ENCODE measurements at regions not wholly inside any gene's neighbourhood (a gene's known extent, or its start where the extent isn't known, plus 50 kb on each side); places are given as distances from the start of the nearest gene placed in this dataset.
"Not testable (repeated sequence)": the region's sequence is repeated elsewhere in the genome, so short reads cannot be mapped to it uniquely, and the experiment has no call there.

GRCh38 chr2:111323384-111323783 is 202.7 kb downstream of the BCL2L11 start:
- H3K9me3 Mint-ChIP-seq; POLR2A ChIA-PET; H3K4me1 ChIP-seq (ENCODE audit: control insufficient read depth in 1 of 2, extremely low read depth in 1 of 2, insufficient read depth in 2 of 2, low read length in 2 of 2); ATAC-seq (replicated peaks in 1 of 4); H3K4me3 Mint-ChIP-seq; H3K9me3 ChIP-seq; DNase-seq; CTCF ChIA-PET; H3K36me3 ChIP-seq (ENCODE audit: control insufficient read depth in 2 of 2, extremely low read depth in 1 of 2, insufficient read depth in 1 of 2, low read length in 1 of 2); H3K27me3 Mint-ChIP-seq; H3K4me3 ChIP-seq (ENCODE audit: control insufficient read depth in 1 of 2, extremely low read depth in 1 of 2, low read length in 1 of 2); H3K27ac ChIP-seq (ENCODE audit: low read length); H3K27me3 ChIP-seq (replicated peaks in 1 of 2; ENCODE audit: control insufficient read depth in 2 of 2, extremely low read depth in 1 of 2, insufficient read depth in 2 of 2, low read length in 1 of 2); H3K36me3 Mint-ChIP-seq; H3K27ac Mint-ChIP-seq; H3K4me1 Mint-ChIP-seq: not testable (repeated sequence)
- no CpG with 5 or more reads among the region's 5 CpGs for WGBS (ENCODE audit: insufficient coverage)

DNA sequence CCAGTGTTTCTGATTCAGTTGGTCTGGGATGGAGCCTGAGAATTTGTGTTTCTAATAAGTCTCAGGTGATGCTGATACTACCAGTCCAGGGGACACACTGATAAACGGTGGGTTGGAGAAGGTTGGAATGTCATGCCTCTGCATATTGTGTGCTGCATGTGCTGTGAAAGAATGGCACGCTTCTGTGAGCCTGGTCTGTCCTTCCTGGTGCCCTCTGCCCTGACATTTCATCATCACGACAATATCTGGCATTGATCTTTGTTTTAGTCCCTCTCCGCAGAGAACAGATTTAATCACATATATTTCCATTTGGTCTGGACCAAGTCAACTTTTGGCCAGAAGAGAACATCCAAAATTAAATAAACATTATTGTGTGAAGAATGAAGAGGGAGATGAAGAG is 207.0 kb downstream of the BCL2L11 start:
- H3K4me1 ChIP-seq (ENCODE audit: control insufficient read depth in 1 of 2, extremely low read depth in 1 of 2, insufficient read depth in 2 of 2, low read length in 2 of 2); H3K9me3 Mint-ChIP-seq; CTCF ChIA-PET; H3K27ac Mint-ChIP-seq; H3K9me3 ChIP-seq; H3K4me3 ChIP-seq (ENCODE audit: control insufficient read depth in 1 of 2, extremely low read depth in 1 of 2, low read length in 1 of 2); ATAC-seq (replicated peaks in 1 of 4); H3K4me3 Mint-ChIP-seq; DNase-seq; H3K27ac ChIP-seq (ENCODE audit: low read length); POLR2A ChIA-PET; H3K36me3 Mint-ChIP-seq; H3K36me3 ChIP-seq (ENCODE audit: control insufficient read depth in 2 of 2, extremely low read depth in 1 of 2, insufficient read depth in 1 of 2, low read length in 1 of 2); H3K4me1 Mint-ChIP-seq; H3K27me3 Mint-ChIP-seq; H3K27me3 ChIP-seq (replicated peaks in 1 of 2; ENCODE audit: control insufficient read depth in 2 of 2, extremely low read depth in 1 of 2, insufficient read depth in 2 of 2, low read length in 1 of 2): not testable (repeated sequence)
- no CpG with 5 or more reads among the region's 4 CpGs for WGBS (ENCODE audit: insufficient coverage)

DNA sequence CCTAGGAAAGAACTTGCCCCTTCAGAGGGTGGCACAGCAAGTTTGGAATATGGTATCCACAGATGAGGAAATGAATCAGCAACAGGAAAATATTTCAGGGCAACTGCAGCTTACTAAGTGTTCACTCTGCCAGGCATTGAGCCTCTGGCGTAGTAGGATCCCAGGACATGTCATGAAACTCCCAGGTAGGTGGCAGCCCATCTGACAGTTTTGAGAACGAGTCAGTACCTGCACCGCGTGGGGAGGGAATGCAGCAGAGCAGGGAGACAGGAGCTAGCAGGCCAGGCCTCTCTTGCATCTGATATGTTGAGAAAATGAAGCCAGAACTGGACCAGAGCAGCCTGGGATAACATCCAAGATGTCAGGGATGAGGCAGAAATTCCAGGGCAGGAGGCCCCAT is 208.6 kb downstream of the BCL2L11 start:
- DNase-seq; H3K4me3 Mint-ChIP-seq; CTCF ChIA-PET; H3K27ac Mint-ChIP-seq; H3K27me3 Mint-ChIP-seq; H3K4me3 ChIP-seq (ENCODE audit: control insufficient read depth in 1 of 2, extremely low read depth in 1 of 2, low read length in 1 of 2); ATAC-seq (replicated peaks in 1 of 4); H3K36me3 Mint-ChIP-seq; H3K4me1 ChIP-seq (ENCODE audit: control insufficient read depth in 1 of 2, extremely low read depth in 1 of 2, insufficient read depth in 2 of 2, low read length in 2 of 2); H3K27ac ChIP-seq (ENCODE audit: low read length); H3K36me3 ChIP-seq (ENCODE audit: control insufficient read depth in 2 of 2, extremely low read depth in 1 of 2, insufficient read depth in 1 of 2, low read length in 1 of 2); H3K4me1 Mint-ChIP-seq; POLR2A ChIA-PET; H3K9me3 ChIP-seq; H3K27me3 ChIP-seq (replicated peaks in 1 of 2; ENCODE audit: control insufficient read depth in 2 of 2, extremely low read depth in 1 of 2, insufficient read depth in 2 of 2, low read length in 1 of 2); H3K9me3 Mint-ChIP-seq: not testable (repeated sequence)
- no CpG with 5 or more reads among the region's 4 CpGs for WGBS (ENCODE audit: insufficient coverage)

DNA sequence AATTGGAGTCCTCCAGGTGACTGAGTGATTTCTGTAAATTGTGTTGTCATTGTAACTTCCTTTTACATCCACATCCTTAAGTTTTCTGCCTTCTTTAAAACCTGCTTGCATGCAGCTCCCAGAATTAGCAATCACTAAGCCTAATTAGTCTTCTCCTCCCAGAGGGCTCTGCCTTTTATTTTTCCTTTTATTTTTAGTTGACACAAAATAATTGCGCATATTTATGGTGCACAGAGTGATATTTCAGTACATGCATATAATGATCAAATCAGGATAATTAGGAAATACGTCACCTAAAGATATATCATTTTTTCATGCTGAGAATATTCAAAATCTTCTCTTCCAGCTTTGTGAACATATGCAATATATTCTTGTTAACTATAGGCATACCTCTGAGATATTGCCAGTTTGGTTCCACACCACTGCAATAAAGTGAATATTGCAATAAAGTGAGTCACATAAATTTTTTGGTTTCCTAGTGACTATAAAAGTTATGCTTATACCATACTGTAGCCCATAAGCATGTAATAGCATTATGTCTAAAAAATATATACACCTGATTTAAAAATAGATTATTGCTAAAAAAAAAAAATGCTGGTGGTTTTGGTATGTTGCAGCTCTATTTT is 210.5 kb downstream of the BCL2L11 start:
- H3K27ac Mint-ChIP-seq; ATAC-seq (replicated peaks in 1 of 4); H3K9me3 Mint-ChIP-seq; H3K27me3 ChIP-seq (replicated peaks in 1 of 2; ENCODE audit: control insufficient read depth in 2 of 2, extremely low read depth in 1 of 2, insufficient read depth in 2 of 2, low read length in 1 of 2); H3K9me3 ChIP-seq; H3K27ac ChIP-seq (ENCODE audit: low read length); CTCF ChIA-PET; H3K4me3 ChIP-seq (ENCODE audit: control insufficient read depth in 1 of 2, extremely low read depth in 1 of 2, low read length in 1 of 2); H3K4me1 ChIP-seq (ENCODE audit: control insufficient read depth in 1 of 2, extremely low read depth in 1 of 2, insufficient read depth in 2 of 2, low read length in 2 of 2); POLR2A ChIA-PET; H3K4me3 Mint-ChIP-seq; H3K36me3 ChIP-seq (ENCODE audit: control insufficient read depth in 2 of 2, extremely low read depth in 1 of 2, insufficient read depth in 1 of 2, low read length in 1 of 2); H3K27me3 Mint-ChIP-seq; DNase-seq; H3K36me3 Mint-ChIP-seq; H3K4me1 Mint-ChIP-seq: not testable (repeated sequence)
- WGBS (ENCODE audit: insufficient coverage) = no CpG with 5 or more reads among the region's 2 CpGs

DNA sequence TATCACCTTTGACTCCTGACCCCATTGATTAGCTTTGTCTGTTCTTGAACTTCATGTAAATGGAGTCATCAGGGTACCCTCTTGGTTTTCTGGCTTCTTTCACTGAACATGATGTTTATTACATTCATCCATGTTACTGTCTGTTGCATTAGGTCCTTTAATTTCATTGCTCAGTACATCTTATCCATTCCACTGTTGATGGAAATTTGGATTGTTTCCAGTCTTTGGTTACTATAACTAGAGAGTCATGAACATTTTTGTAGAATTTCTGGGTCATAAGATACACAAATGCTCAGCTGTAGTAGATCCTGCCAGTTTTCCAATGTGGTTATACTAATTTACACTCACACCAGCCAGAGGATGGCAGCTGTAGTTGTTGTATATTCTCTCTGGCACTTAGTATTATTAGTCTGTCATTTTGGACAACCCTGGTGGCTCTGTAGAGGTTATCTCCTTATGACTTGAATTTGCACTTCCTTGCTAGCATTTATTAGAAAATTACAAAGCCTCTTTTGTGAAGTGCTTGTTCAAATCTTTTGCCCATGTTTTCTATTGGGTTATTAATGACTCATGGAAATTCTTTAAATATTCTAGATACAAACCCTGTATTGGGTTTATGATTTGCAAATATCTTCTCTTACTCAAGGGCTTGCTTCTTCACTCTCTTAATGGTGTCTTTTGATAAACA is 214.7 kb downstream of the BCL2L11 start:
- POLR2A ChIA-PET, H3K9me3 Mint-ChIP-seq: not testable (repeated sequence)

GRCh38 chr2:111338474-111338873 is 217.8 kb downstream of the BCL2L11 start:
- not testable (repeated sequence) for H3K27me3 Mint-ChIP-seq, H3K27ac Mint-ChIP-seq

More for the DNA sequence above, 214.7 kb downstream of the BCL2L11 start:
- H3K4me3 ChIP-seq (ENCODE audit: control insufficient read depth in 1 of 2, extremely low read depth in 1 of 2, low read length in 1 of 2); H3K36me3 Mint-ChIP-seq; DNase-seq; H3K4me1 ChIP-seq (ENCODE audit: control insufficient read depth in 1 of 2, extremely low read depth in 1 of 2, insufficient read depth in 2 of 2, low read length in 2 of 2); H3K27ac ChIP-seq (ENCODE audit: low read length); H3K9me3 ChIP-seq; ATAC-seq (replicated peaks in 1 of 4); H3K36me3 ChIP-seq (ENCODE audit: control insufficient read depth in 2 of 2, extremely low read depth in 1 of 2, insufficient read depth in 1 of 2, low read length in 1 of 2); H3K4me3 Mint-ChIP-seq; H3K27me3 Mint-ChIP-seq; H3K4me1 Mint-ChIP-seq; H3K27ac Mint-ChIP-seq; CTCF ChIA-PET; H3K27me3 ChIP-seq (replicated peaks in 1 of 2; ENCODE audit: control insufficient read depth in 2 of 2, extremely low read depth in 1 of 2, insufficient read depth in 2 of 2, low read length in 1 of 2): not testable (repeated sequence)

GRCh38 chr2:111339476-111339875 is 218.8 kb downstream of the BCL2L11 start:
- H3K4me1 ChIP-seq (ENCODE audit: control insufficient read depth in 1 of 2, extremely low read depth in 1 of 2, insufficient read depth in 2 of 2, low read length in 2 of 2); H3K4me3 Mint-ChIP-seq; H3K9me3 Mint-ChIP-seq; H3K4me1 Mint-ChIP-seq; CTCF ChIA-PET; DNase-seq; H3K9me3 ChIP-seq; H3K27ac ChIP-seq (ENCODE audit: low read length); H3K36me3 Mint-ChIP-seq; H3K27me3 Mint-ChIP-seq; H3K27ac Mint-ChIP-seq; POLR2A ChIA-PET; H3K4me3 ChIP-seq (ENCODE audit: control insufficient read depth in 1 of 2, extremely low read depth in 1 of 2, low read length in 1 of 2); H3K27me3 ChIP-seq (replicated peaks in 1 of 2; ENCODE audit: control insufficient read depth in 2 of 2, extremely low read depth in 1 of 2, insufficient read depth in 2 of 2, low read length in 1 of 2); H3K36me3 ChIP-seq (ENCODE audit: control insufficient read depth in 2 of 2, extremely low read depth in 1 of 2, insufficient read depth in 1 of 2, low read length in 1 of 2); ATAC-seq (replicated peaks in 1 of 4): not testable (repeated sequence)
- whole genome bisulfite sequencing (ENCODE audit: insufficient coverage) = no CpG with 5 or more reads among the region's 1 CpG

More at GRCh38 chr2:111338474-111338873, 217.8 kb downstream of the BCL2L11 start:
- H3K4me3 Mint-ChIP-seq; CTCF ChIA-PET; H3K36me3 Mint-ChIP-seq; ATAC-seq (replicated peaks in 1 of 4); H3K27me3 ChIP-seq (replicated peaks in 1 of 2; ENCODE audit: control insufficient read depth in 2 of 2, extremely low read depth in 1 of 2, insufficient read depth in 2 of 2, low read length in 1 of 2); H3K4me1 ChIP-seq (ENCODE audit: control insufficient read depth in 1 of 2, extremely low read depth in 1 of 2, insufficient read depth in 2 of 2, low read length in 2 of 2); DNase-seq; H3K27ac ChIP-seq (ENCODE audit: low read length); POLR2A ChIA-PET; H3K4me1 Mint-ChIP-seq; H3K9me3 Mint-ChIP-seq; H3K36me3 ChIP-seq (ENCODE audit: control insufficient read depth in 2 of 2, extremely low read depth in 1 of 2, insufficient read depth in 1 of 2, low read length in 1 of 2); H3K9me3 ChIP-seq; H3K4me3 ChIP-seq (ENCODE audit: control insufficient read depth in 1 of 2, extremely low read depth in 1 of 2, low read length in 1 of 2): not testable (repeated sequence)
- no CpG with 5 or more reads among the region's 2 CpGs for WGBS (ENCODE audit: insufficient coverage)

Measured in T-cell (primary cell).